ENCODE measurements at regions not wholly inside any gene's neighbourhood (a gene's known extent, or its start where the extent isn't known, plus 50 kb on each side); places are given as distances from the start of the nearest gene placed in this dataset.

- no peaks in the 10 kb centered on the region for H3K9me3 ChIP-seq
- no peaks in the 10 kb centered on the region for H3K36me3 ChIP-seq (replicated peaks)
- no peaks in the 10 kb centered on the region for H3K27me3 ChIP-seq (ENCODE audit: low read depth)
- no peak overlapping the region for H3K4me3 ChIP-seq
- no peak for DNase-seq (ENCODE audit: low spot score in 2 of 2)
- in situ Hi-C loops (cut with MboI; ENCODE audit: low sequenced_read_pairs), result no loop called here
- no peaks in the 10 kb centered on the region for H3K4me1 ChIP-seq
Observed at GRCh38 chr2:12818416-12819102, 101.8 kb downstream of the TRIB2 start.

GRCh38 chr2:12819103-12819475, 102.4 kb downstream of the TRIB2 start:
- Histone ChIP-seq H3K36me3 (replicated peaks) (no peaks in the 10 kb centered on the region), H3K4me1 (no peaks in the 10 kb centered on the region), H3K27me3 (ENCODE audit: low read depth) (no peaks in the 10 kb centered on the region), H3K9me3 (no peaks in the 10 kb centered on the region), H3K4me3 (no peak overlapping the region)
- no peak for DNase-seq (ENCODE audit: low spot score in 2 of 2)
- in situ Hi-C loops (cut with MboI; ENCODE audit: low sequenced_read_pairs), result no loop called here

GRCh38 chr2:12819721-12820120, 103.0 kb downstream of the TRIB2 start:
- DNase-seq (ENCODE audit: low spot score in 2 of 2), result no peak
- in situ Hi-C loops (cut with MboI; ENCODE audit: low sequenced_read_pairs), result no loop called here
- no peaks in the 10 kb centered on the region for H3K9me3 ChIP-seq
- H3K4me3 ChIP-seq, result no peak overlapping the region
- H3K36me3 ChIP-seq (replicated peaks), result no peaks in the 10 kb centered on the region
- H3K4me1 ChIP-seq, result no peaks in the 10 kb centered on the region
- no peaks in the 10 kb centered on the region for H3K27me3 ChIP-seq (ENCODE audit: low read depth)

- Histone ChIP-seq H3K4me1 (no peaks in the 10 kb centered on the region), H3K36me3 (replicated peaks) (no peaks in the 10 kb centered on the region), H3K4me3 (no peak overlapping the region), H3K27me3 (ENCODE audit: low read depth) (no peaks in the 10 kb centered on the region), H3K9me3 (no peaks in the 10 kb centered on the region)
- in situ Hi-C loops (cut with MboI; ENCODE audit: low sequenced_read_pairs), result no loop called here
- no peak for DNase-seq (ENCODE audit: low spot score in 2 of 2)
Observed at GRCh38 chr2:12821656-12822055, 104.9 kb downstream of the TRIB2 start.

GRCh38 chr2:12824351-12824777, 107.6 kb downstream of the TRIB2 start:
- H3K4me3 ChIP-seq, result no peak overlapping the region
- no peak for DNase-seq (ENCODE audit: low spot score in 2 of 2)
- no peaks in the 10 kb centered on the region for H3K36me3 ChIP-seq (replicated peaks)
- no peaks in the 10 kb centered on the region for H3K9me3 ChIP-seq
- no peaks in the 10 kb centered on the region for H3K4me1 ChIP-seq
- in situ Hi-C loops (cut with MboI; ENCODE audit: low sequenced_read_pairs), result no loop called here
- H3K27me3 ChIP-seq (ENCODE audit: low read depth), result no peaks in the 10 kb centered on the region

- H3K4me3 ChIP-seq, result no peak overlapping the region
- in situ Hi-C loops (cut with MboI; ENCODE audit: low sequenced_read_pairs), result no loop called here
- no peaks in the 10 kb centered on the region for H3K4me1 ChIP-seq
- H3K36me3 ChIP-seq (replicated peaks), result no peaks in the 10 kb centered on the region
- DNase-seq (ENCODE audit: low spot score in 2 of 2), result no peak
- no peaks in the 10 kb centered on the region for H3K9me3 ChIP-seq
- no peaks in the 10 kb centered on the region for H3K27me3 ChIP-seq (ENCODE audit: low read depth)
Observed at GRCh38 chr2:12824778-12825379, 108.1 kb downstream of the TRIB2 start.

GRCh38 chr2:12826781-12827180, 110.0 kb downstream of the TRIB2 start:
- Histone ChIP-seq H3K4me1 (no peaks in the 10 kb centered on the region), H3K9me3 (no peaks in the 10 kb centered on the region), H3K27me3 (ENCODE audit: low read depth) (no peaks in the 10 kb centered on the region), H3K36me3 (replicated peaks) (no peaks in the 10 kb centered on the region), H3K4me3 (no peak overlapping the region)
- no peak for DNase-seq (ENCODE audit: low spot score in 2 of 2)
- in situ Hi-C loops (cut with MboI; ENCODE audit: low sequenced_read_pairs), result no loop called here

GRCh38 chr2:12827721-12828120, 111.0 kb downstream of the TRIB2 start:
- Histone ChIP-seq H3K9me3 (no peaks in the 10 kb centered on the region), H3K4me1 (no peaks in the 10 kb centered on the region), H3K27me3 (ENCODE audit: low read depth) (no peaks in the 10 kb centered on the region), H3K36me3 (replicated peaks) (no peaks in the 10 kb centered on the region), H3K4me3 (no peak overlapping the region)
- no peak for DNase-seq (ENCODE audit: low spot score in 2 of 2)
- in situ Hi-C loops (cut with MboI; ENCODE audit: low sequenced_read_pairs), result no loop called here

- in situ Hi-C loops (cut with MboI; ENCODE audit: low sequenced_read_pairs), result no loop called here
- no peak overlapping the region for H3K4me3 ChIP-seq
- H3K36me3 ChIP-seq (replicated peaks), result no peaks in the 10 kb centered on the region
- no peaks in the 10 kb centered on the region for H3K4me1 ChIP-seq
- H3K9me3 ChIP-seq, result no peaks in the 10 kb centered on the region
- H3K27me3 ChIP-seq (ENCODE audit: low read depth), result no peaks in the 10 kb centered on the region
- no peak for DNase-seq (ENCODE audit: low spot score in 2 of 2)
Observed at GRCh38 chr2:12828980-12829379, 112.2 kb downstream of the TRIB2 start.

- H3K27me3 ChIP-seq (ENCODE audit: low read depth), result no peaks in the 10 kb centered on the region
- DNase-seq (ENCODE audit: low spot score in 2 of 2), result no peak
- H3K36me3 ChIP-seq (replicated peaks), result no peaks in the 10 kb centered on the region
- no peaks in the 10 kb centered on the region for H3K9me3 ChIP-seq
- in situ Hi-C loops (cut with MboI; ENCODE audit: low sequenced_read_pairs), result no loop called here
- H3K4me1 ChIP-seq, result no peaks in the 10 kb centered on the region
- no peak overlapping the region for H3K4me3 ChIP-seq
Observed at GRCh38 chr2:12831016-12831415, 114.3 kb downstream of the TRIB2 start.

GRCh38 chr2:12834239-12834638, 117.5 kb downstream of the TRIB2 start:
- Histone ChIP-seq H3K4me3 (no peak overlapping the region), H3K9me3 (no peaks in the 10 kb centered on the region), H3K36me3 (replicated peaks) (no peaks in the 10 kb centered on the region), H3K27me3 (ENCODE audit: low read depth) (no peaks in the 10 kb centered on the region), H3K4me1 (no peaks in the 10 kb centered on the region)
- DNase-seq (ENCODE audit: low spot score in 2 of 2), result no peak
- in situ Hi-C loops (cut with MboI; ENCODE audit: low sequenced_read_pairs), result no loop called here

- no peak overlapping the region for H3K4me3 ChIP-seq
- DNase-seq (ENCODE audit: low spot score in 2 of 2), result no peak
- H3K27me3 ChIP-seq (ENCODE audit: low read depth), result no peaks in the 10 kb centered on the region
- in situ Hi-C loops (cut with MboI; ENCODE audit: low sequenced_read_pairs), result no loop called here
- H3K4me1 ChIP-seq, result no peaks in the 10 kb centered on the region
- H3K36me3 ChIP-seq (replicated peaks), result no peaks in the 10 kb centered on the region
- no peaks in the 10 kb centered on the region for H3K9me3 ChIP-seq
Observed at GRCh38 chr2:12835733-12836132, 119.0 kb downstream of the TRIB2 start.

GRCh38 chr2:12839339-12839738, 122.6 kb downstream of the TRIB2 start:
- in situ Hi-C loops (cut with MboI; ENCODE audit: low sequenced_read_pairs), result no loop called here
- DNase-seq (ENCODE audit: low spot score in 2 of 2), result no peak
- Histone ChIP-seq H3K4me3 (no peak overlapping the region), H3K9me3 (no peaks in the 10 kb centered on the region), H3K27me3 (ENCODE audit: low read depth) (no peaks in the 10 kb centered on the region), H3K4me1 (no peaks in the 10 kb centered on the region), H3K36me3 (replicated peaks) (no peaks in the 10 kb centered on the region)

- in situ Hi-C loops (cut with MboI; ENCODE audit: low sequenced_read_pairs), result no loop called here
Observed at GRCh38 chr2:12841021-12841420, 124.3 kb downstream of the TRIB2 start.

GRCh38 chr2:12842917-12843316, 126.2 kb downstream of the TRIB2 start:
- DNase-seq (ENCODE audit: low spot score in 2 of 2), result no peak
- H3K36me3 ChIP-seq (replicated peaks), result no peaks in the 10 kb centered on the region
- no peaks in the 10 kb centered on the region for H3K9me3 ChIP-seq
- in situ Hi-C loops (cut with MboI; ENCODE audit: low sequenced_read_pairs), result no loop called here
- no peaks in the 10 kb centered on the region for H3K4me1 ChIP-seq
- H3K27me3 ChIP-seq (ENCODE audit: low read depth), result no peaks in the 10 kb centered on the region
- H3K4me3 ChIP-seq, result no peak overlapping the region

More at GRCh38 chr2:12841021-12841420, 124.3 kb downstream of the TRIB2 start:
- Histone ChIP-seq H3K4me1 (no peaks in the 10 kb centered on the region), H3K9me3 (no peaks in the 10 kb centered on the region), H3K36me3 (replicated peaks) (no peaks in the 10 kb centered on the region), H3K27me3 (ENCODE audit: low read depth) (no peaks in the 10 kb centered on the region), H3K4me3 (no peak overlapping the region)
- no peak for DNase-seq (ENCODE audit: low spot score in 2 of 2)

Measured in HAP-1 (cell line).